GM19463 (cell line): ENCODE measurements at regions not wholly inside any gene's neighbourhood (a gene's known extent, or its start where the extent isn't known, plus 50 kb on each side); places are given as distances from the start of the nearest gene placed in this dataset.

Experiments used
- ATAC-seq: cut with Tn5 transposase; IDR thresholded peaks from one replicate; pipeline ENCODE4 v1.9.1; 2021; ENCODE audit warnings: mild to moderate bottlenecking, moderate library complexity; ENCODE audit not compliant: unreplicated experiment

DNA sequence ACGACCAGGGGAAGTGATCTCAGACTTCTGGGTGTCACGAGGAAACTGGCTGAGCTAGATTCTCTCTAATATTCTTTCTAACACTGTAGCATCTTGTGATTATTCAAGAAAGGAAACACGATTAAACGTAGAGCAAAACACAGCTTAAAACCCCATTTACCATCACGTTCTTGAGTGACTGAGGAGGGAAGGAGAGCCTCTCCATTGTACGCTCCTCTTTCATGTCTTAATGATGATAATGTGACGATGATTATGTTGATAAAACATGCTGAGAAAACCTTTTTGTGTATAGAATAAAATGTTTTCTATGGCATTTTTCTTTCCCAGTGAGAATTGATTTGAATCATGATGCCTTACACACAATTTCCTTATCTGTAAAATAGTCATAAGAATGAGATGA is 705.6 kb upstream of the ID2 start:
- ATAC-seq: no peak

DNA sequence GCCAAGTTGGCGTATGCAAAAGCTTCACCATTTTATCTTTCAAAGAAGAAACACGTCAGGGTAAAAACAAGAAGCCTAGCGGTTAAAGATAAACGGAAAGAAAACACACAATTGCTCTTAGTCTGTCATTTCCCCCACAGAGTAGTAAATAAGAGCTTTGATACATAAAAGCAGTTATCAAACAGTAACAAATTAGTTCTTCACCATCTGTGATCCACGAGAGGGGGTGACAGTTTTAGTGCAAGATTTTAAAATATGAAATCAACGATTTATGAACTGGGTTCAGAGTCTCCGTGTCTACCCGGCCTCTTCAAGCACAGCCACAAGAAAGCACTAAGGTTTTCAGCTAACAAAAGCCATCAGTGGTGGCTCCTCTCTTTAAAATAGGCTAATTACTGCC is 703.9 kb upstream of the ID2 start:
- ATAC-seq: no peak

DNA sequence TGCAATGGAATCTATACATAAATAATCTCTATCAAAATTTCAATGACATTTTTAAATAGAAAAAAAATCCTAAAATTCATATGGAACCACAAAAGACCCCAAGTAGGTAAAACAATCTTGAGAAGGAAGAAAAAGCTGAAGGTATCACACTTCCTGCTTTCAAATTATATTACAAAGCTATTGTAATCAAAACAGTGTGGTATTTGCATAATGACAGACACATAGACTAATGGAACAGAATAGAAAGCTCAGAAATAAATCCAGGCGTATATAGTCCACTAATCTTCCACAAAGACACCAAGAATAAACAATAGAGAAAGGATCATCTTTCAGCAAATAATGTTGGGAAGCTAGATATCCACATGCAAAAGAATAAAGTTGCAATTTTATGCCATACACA is 699.8 kb upstream of the ID2 start:
- ATAC-seq: no peak

GRCh38 chr2:7983451-7983850 is 698.4 kb upstream of the ID2 start:
- no peak for ATAC-seq

GRCh38 chr2:7983912-7984311 is 697.9 kb upstream of the ID2 start:
- no peak for ATAC-seq

DNA sequence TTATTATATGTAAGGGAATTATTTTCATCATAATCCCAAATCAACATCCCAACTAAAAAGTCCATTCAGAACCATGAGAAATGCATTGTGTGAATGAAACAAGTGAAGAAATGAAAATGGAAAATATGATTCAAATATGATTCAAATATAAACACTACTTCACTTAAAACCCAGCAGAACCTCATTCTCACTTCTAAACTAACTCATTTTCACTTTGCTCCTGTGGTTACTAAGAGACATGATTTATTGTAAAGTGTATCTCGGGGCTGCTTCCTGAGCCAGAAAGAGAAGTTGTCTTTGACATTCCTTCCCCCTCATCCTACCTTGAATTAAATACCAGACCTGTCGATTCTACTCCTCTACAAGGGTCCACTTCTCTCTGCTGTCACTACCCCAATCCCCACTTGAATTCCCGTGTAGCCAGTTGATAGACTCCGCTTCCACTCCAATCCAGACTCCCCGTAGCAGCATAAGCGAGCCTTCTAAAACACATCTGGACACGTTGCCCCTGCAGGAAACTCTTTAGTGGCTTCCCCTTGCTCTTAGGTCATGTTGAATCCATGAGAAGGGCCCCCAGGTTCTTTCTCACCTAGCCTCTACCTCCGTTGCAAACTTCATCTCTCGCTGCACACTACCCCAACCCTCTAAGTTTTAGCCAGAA is 697.0 kb upstream of the ID2 start:
- ATAC-seq: no peak

GRCh38 chr2:7986431-7986830 is 695.4 kb upstream of the ID2 start:
- no peak for ATAC-seq

DNA sequence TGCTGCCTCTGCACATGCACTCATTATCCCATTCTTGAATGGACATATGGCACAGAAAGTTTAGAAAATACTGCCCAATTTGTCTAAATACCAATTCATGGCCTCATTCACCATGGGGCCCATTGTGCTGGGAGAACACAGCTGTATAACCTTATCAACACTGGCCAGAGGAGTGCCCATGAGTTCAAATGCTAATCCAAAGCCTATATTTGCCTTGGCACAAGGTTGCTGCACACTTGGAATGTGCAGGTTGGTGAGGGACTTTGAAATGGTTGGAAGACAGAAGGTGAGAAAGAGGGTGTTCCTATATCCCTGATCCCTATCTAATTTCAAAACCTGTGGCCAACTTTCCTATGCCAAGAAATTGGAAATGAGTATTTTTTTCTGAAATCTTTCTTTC is 693.9 kb upstream of the ID2 start:
- ATAC-seq: no peak

DNA sequence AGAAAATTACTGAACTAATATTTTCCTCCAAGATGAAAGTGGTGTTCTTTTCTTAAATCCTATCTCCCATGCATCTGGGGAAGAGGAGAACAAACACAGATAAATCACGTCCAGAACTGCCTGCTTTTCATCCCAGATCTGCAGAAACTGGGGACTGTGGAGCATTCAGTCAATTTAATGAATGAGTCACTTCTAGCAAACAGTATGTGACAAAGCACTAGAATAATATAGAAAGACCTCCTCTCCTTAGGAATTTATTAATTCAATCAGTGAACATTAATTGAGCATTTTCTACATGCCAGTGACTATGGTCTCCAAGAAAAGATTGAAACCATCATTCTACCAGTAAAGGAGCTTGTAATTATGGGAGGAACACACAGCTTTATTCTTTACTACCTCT is 693.4 kb upstream of the ID2 start:
- no peak for ATAC-seq

GRCh38 chr2:7989823-7990222 is 692.0 kb upstream of the ID2 start:
- no peak for ATAC-seq

GRCh38 chr2:7992612-7993602 is 688.9 kb upstream of the ID2 start:
- no peak for ATAC-seq

GRCh38 chr2:7994397-7994951 is 687.4 kb upstream of the ID2 start:
- ATAC-seq: no peak

DNA sequence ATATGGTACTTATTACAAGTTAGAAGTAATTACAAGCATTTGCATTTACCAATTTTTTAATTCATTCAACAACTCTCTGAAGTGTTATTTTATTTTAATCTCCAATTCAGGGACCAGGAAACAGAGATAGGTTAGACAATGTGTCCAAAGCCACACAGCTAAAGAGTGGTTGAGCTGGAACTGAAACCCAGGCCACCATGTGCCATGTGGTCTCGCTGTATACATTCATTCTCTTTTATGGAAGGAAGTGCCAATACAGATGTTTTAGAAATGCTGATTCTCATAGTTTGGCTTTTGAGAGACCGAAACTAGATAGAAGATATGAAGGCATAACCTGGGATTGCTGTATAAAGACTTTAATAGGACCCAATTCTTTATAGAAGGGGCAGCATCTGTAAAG is 684.6 kb upstream of the ID2 start:
- no peak for ATAC-seq

GRCh38 chr2:7999683-8000476 is 682.0 kb upstream of the ID2 start:
- ATAC-seq: no peak

- ATAC-seq: no peak
Observed at GRCh38 chr2:8000870-8001269, 681.0 kb upstream of the ID2 start.

DNA sequence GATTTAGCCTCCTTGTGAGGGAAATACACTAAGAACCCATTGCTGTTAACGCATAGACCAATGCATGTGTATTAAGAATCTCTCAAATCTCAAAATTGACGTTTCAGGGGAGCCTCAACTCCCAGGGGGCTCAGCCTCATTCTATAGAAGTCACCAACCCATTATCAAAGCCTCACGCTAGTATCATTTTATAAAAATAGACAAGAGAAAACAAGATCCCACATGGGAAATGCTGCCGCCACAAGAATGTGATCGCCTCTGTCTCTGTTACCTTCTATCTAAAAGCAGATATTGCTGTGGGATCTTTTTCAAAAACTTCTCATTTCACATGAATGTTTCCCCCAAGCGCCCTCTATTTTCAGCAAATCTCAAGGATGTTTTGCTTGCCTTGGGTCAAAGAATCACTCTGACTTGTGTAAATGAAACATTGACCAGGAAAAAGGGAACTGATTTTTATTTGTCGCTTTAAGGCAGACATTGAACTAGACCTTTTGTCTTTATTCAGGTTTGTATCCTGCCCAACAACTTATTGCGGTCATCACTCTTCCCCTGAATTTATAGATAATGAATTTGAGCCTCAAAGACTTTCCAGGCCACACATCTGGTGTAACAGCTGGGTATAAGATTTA is 679.0 kb upstream of the ID2 start:
- ATAC-seq: no peak

- no peak for ATAC-seq
Observed at GRCh38 chr2:8003462-8004075, 678.3 kb upstream of the ID2 start.

- ATAC-seq: no peak
Observed at GRCh38 chr2:8004250-8004681, 677.6 kb upstream of the ID2 start.

DNA sequence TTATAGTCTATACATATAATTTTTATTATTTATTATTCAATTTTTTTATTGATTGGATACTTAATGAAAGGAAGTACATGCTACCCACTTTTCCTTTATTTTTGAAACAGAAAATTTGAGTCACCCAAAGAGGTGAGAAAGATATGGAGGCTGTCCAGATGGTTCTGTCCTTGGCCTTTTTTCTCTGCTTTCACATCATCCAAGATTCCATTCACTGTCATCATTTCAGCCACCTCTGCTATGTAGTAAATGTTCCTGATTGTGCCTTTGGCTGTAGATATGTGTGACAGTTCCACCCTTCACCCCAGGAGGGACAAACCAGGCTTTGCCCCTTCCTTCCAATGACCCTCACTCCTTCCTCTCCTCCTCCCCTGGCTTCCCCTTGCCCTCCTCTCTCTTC is 675.7 kb upstream of the ID2 start:
- no peak for ATAC-seq

DNA sequence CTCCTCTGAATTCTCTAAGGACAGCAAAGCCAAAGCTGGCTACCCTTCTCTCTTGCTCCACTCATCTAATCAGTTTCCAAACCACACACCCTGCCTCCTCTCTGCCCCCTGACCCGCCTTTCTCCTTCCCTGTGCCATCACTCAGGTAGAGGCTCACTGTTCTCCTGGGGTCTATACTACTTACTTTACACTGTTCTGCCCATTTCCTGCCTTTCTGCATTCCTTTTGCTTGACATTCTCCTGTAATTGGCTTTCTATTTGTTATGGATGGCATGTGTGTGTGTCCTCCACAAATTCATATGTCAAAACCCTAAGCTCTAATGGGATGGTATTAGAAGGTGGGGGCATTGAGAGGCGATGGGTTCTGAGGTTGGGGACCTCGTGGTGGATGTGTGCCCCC is 675.2 kb upstream of the ID2 start:
- no peak for ATAC-seq
